ENCODE measurements at regions not wholly inside any gene's neighbourhood (a gene's known extent, or its start where the extent isn't known, plus 50 kb on each side); places are given as distances from the start of the nearest gene placed in this dataset.

- POLR2A ChIA-PET, result no interaction called here
- H3K4me3 ChIP-seq (ENCODE audit: low read depth, low read length), result no peak overlapping the region
- TF ChIP-seq CTCF (IDR thresholded peaks at IDR 0.05; ENCODE audit: insufficient read depth, low read length, missing control alignments), result no peak
- CTCF ChIA-PET, result no interaction called here
- DNase-seq (ENCODE audit: low read depth, low spot score), result no peak
These were observed 335.3 kb downstream of the CNTNAP4 start for GRCh38 chr16:76612497-76612896.

DNA sequence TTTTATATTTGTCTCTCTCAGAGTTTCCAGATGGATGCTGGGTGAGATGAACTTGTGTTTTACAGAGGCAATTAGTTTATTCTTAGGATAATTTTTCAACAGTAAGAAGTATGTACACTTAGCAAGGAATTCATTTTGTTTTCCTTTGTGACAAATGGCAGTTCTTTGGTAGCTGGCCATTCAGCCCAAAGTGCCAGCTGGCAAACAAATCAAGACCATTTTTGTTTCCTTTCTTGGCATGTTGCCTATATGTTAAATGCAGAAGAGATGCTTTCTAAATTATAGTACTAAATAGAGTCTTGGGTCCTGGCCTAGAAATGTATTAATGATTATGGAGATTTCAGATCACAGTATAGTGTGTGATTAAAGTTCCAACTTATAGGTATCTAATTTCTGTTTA lies 337.1 kb downstream of the CNTNAP4 start:
- CTCF ChIA-PET, result no interaction called here
- POLR2A ChIA-PET, result no interaction called here
- no peak for DNase-seq (ENCODE audit: low read depth, low spot score)
- no peak for TF ChIP-seq CTCF (IDR thresholded peaks at IDR 0.05; ENCODE audit: insufficient read depth, low read length, missing control alignments)
- H3K4me3 ChIP-seq (ENCODE audit: low read depth, low read length), result no peak overlapping the region

GRCh38 chr16:76622876-76623275 lies 345.7 kb downstream of the CNTNAP4 start:
- no peak for DNase-seq (ENCODE audit: low read depth, low spot score)
- POLR2A ChIA-PET, result no interaction called here

DNA sequence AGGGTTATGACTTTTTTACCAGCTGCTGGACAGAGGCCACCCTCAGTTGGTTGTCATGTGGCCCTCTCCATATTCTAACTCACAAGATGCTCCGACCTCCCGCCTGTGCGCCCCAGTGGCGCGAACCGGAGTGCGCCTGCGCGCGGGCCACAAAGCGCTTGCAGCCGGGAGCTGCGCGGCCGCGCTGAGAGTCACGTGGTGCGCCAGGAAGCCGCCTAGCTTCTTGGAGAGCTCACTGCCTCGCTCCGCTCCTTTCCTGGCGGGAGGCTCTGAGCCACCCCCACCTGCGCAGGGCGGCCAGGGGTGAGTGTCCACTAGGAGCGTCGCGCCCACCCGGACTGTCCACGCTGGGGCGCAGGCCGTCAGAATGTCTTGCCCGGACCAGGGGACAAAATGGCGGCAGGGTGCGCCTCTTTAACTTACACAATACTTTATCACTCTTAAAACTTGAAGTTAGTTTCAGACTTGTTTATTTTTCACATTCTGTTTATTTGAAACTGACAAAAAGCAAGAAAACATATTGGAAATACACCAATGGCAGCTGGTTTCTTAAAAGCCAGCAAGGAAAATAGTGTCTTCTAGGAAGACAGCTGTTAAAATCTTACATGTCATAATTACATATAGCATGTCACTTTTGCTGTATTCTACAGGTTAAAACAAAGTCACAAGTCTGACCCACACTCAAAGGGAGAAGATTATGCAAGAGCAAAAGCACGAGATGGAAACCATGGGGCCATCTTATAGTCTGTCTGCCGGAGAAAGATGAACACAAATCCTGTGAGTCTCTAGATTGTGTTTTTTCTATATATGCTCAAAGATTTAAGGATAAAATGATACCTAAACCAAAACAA lies 357.9 kb downstream of the CNTNAP4 start:
- ChIA-PET POLR2A (no interaction called here), CTCF (no interaction called here)
- no peak for DNase-seq (ENCODE audit: low read depth, low spot score)
- H3K4me3 ChIP-seq (ENCODE audit: low read depth, low read length), result no peak overlapping the region
- no peak for TF ChIP-seq CTCF (IDR thresholded peaks at IDR 0.05; ENCODE audit: insufficient read depth, low read length, missing control alignments)

More at GRCh38 chr16:76622876-76623275, 345.7 kb downstream of the CNTNAP4 start:
- CTCF ChIA-PET, result no interaction called here
- no peak overlapping the region for H3K4me3 ChIP-seq (ENCODE audit: low read depth, low read length)
- no peak for TF ChIP-seq CTCF (IDR thresholded peaks at IDR 0.05; ENCODE audit: insufficient read depth, low read length, missing control alignments)

- peak; percentile 1 for TF ChIP-seq CTCF (IDR thresholded peaks at IDR 0.05; ENCODE audit: insufficient read depth, low read length, missing control alignments)
- CTCF ChIA-PET, result no interaction called here
- no peak overlapping the region for H3K4me3 ChIP-seq (ENCODE audit: low read depth, low read length)
- POLR2A ChIA-PET, result no interaction called here
- DNase-seq (ENCODE audit: low read depth, low spot score), result no peak
These were observed 362.6 kb downstream of the CNTNAP4 start for GRCh38 chr16:76639685-76640289.

GRCh38 chr16:76650582-76650981 lies 373.4 kb downstream of the CNTNAP4 start:
- H3K4me3 ChIP-seq (ENCODE audit: low read depth, low read length), result no peak overlapping the region
- no peak for DNase-seq (ENCODE audit: low read depth, low spot score)
- ChIA-PET CTCF (no interaction called here), POLR2A (no interaction called here)
- TF ChIP-seq CTCF (IDR thresholded peaks at IDR 0.05; ENCODE audit: insufficient read depth, low read length, missing control alignments), result no peak
